T-helper 22 cell (primary cell): ENCODE measurements at regions not wholly inside any gene's neighbourhood (a gene's known extent, or its start where the extent isn't known, plus 50 kb on each side); places are given as distances from the start of the nearest gene placed in this dataset.

Experiments
- DNase-seq: peaks from one replicate; pipeline ENCODE4 v3.0.0-alpha.2; 2020; ENCODE audit warnings: low read depth

DNA sequence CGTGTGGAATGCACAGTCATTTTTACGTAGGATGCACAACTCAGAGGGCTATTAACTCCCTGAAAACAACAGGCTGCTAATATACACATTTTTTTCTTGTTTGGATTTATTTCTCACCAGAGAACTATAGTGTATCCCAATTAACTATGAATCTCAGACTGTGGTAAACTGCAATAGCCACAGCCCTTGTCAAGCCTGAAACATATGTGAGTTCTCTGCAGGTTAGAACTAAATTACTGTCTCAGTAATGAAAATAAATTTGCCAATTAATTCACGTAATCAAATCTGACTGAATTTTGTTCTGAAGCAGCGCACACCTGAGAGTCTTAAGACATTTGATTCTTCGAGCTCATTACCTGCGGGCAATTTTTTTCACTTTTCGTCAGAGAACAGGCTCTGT, 318.6 kb downstream of the PMP22 start:
- DNase-seq: no peak

DNA sequence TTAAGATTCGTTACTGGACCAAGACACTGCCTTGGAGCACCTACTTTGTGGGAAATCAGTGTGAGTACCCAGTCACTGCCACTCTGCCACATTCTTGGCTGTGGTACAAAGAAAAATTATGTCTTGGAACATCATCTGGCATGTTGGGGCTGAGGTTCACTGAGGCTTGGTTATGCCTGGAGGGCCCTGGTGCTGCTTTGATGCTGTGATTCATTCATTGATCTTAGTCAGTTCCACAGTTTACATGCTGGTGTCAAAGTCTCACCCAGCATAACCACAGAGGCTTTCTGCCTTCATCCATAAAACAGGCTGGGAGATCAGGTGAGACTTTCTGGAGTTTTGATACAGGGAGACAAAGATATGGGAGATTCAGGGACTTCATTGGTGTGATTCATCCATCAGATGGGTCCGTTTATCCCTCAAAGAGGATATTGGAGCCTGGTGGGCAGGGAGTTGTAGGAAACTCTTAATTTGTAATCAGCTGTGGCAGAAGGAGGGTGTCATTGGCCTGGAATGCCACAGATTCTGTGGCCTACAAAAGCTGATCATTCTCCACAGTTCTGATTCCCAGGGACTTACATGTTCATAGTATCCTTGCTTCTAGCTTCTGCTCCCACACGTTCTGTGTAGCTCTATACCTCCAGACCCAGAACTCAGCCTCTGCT, 322.5 kb downstream of the PMP22 start:
- DNase-seq: no peak

DNA sequence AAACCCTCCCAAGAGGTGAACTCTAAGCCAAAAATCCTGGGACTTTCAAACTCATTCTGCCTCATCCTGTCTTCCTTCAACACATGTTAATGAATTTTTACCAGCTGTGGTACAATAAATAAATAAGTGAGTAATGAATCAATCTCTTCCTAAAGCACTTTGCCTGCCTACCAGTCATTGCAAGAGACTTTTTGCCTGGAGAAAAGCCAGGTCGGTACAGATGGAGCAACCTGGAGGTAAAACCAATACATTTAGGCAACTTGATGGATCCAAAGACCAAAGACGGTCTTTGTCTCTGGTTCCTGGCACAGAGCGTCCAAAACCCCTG, 324.2 kb downstream of the PMP22 start:
- DNase-seq: no peak

DNA sequence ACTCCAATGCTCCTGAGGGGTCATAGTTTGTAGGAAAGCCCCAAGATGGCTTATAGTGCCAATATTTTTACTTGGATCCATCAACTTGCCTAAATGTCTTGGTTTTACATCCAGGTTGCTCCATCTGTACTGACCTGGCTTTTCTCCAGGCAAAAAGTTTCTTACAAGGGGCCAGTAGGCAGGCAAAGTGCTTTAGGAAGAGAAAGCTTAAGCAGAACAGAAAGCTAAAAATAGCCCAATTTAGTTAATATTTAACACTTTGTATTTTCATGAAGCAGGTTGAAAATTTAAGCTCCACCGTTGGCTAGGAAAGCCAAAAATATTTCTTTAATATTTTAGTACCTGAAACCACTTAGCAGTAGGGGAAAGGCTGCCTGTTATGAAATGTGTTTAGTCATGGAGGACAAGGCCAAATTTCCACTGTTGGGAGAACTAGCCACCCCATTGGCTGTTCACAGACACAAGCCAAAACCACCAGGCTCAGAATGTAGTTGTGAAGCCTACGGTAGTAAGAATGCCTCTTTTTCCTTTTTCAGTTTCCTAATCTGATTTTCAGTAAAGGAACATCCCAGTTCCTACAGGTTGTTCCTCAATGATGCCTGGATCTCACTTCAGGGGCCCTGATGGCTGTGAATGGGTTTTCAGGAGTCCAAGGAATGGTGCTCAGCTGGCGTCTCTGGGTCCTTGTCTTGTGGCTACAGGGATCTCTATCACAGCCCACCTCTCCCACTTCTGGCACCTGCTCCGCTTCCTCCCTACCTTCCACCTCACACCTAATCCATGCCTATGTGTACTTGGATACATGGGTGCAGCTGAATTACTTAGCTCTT, 324.8 kb downstream of the PMP22 start:
- DNase-seq: no peak

DNA sequence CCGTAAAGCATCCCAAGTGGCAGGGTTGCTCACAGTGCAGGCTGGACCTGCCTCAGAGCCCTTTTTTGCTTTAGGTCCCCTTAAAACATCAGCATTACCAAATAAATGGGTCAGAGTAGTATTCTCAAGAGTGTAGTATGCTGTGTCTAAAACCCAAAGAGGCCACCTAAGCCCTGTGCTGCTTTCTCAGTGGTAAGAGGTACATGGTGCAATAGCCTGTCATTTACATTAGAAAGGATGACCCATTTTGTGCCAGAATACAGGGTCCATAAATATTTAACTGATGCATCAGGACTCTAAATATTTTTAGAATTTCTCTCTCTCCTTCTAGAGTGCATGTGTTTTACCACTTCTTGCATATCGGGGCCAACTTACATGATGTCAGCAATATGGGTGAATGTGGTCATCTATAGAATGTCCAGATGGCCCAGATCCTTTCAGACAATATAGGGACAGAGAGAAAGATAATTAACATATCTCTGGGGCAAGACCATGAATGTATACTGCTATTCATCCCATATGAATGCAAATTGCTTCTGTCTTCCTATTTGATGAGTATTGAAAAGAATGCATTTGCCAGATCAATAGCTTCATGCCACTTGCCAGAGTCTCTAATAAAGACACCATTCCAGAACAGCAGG, 329.2 kb downstream of the PMP22 start:
- DNase-seq: no peak

DNA sequence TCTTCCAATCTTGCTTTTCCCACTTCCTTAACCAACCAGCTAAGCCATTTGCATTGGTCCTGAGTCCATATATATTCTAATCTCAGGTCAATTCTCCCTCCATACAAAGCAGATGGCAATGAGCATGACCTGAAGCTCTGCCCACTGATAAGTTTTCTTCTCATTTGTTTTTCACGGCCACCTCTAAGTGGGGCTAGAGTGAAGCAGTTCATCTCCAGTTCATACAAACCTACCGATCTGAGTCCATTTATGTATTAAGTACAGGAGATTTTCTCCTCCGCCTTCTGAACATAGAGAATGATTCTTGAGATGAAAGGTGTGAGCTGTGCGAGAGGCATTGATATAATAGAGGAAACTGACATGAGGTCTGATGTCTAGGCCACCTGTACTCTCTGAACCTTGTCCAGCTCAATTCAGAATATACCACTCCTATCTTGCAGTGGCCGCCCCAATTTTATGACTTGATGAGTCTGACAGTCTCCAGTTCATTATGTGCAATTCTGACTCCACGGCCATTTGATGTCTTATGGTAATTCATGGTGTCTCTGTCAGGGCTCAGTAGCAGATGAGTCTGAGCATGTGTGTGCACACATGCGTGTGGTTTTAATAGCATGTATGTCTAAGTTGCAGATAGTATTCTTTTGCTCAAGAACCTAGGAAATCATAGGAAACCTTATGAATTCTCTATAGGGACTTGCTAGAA, 329.8 kb downstream of the PMP22 start:
- no peak for DNase-seq

- DNase-seq: no peak
These were observed 331.4 kb downstream of the PMP22 start for GRCh38 chr17:14933676-14934075.

DNA sequence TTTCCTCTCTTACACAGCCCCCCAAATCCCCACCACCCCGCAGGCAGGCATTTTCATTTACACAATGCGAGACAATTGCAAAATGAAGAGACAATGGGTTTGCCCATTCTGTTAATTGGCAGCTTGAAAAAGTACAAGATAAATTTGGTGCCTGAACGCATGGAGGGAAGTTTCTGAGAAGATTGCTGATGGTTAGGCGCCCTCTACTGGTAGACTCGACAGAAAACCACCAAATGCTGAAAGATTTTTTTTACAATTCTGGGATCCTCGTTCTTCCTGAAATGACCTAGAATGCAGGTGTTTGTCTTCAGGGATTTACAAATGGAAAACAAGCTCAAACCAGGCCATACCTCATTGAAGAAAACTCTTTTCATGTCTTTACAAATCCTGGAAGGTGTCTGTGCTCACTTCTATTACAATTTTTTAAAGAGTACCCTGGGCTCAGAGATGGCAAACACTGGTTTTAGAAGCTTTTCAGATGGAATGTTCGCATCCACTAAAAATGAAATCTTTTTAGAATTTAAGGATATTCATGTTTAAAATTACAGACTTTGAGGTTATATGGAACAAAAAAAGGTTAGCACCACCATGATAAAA, 338.5 kb downstream of the PMP22 start:
- DNase-seq: no peak

DNA sequence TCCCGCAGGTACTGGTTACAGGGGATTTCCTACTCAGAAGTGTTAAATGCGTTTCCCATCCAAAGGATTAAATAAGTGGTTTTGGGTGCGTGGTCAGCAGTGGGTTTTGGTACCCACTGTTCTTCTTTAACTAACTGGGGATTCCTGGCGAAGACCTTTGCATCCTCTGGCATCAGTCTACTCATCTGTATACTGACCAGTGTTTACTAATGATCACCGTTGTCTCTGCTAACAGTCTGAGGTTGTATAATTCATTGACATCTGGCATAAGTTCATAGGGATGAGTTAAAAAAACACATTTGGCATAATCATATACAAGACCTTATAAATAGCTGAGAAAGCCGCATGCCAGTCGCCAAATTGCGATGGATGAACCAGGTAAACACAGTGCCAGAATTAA, 339.1 kb downstream of the PMP22 start:
- no peak for DNase-seq

- DNase-seq: no peak
These were observed 339.6 kb downstream of the PMP22 start for GRCh38 chr17:14925498-14925897.

DNA sequence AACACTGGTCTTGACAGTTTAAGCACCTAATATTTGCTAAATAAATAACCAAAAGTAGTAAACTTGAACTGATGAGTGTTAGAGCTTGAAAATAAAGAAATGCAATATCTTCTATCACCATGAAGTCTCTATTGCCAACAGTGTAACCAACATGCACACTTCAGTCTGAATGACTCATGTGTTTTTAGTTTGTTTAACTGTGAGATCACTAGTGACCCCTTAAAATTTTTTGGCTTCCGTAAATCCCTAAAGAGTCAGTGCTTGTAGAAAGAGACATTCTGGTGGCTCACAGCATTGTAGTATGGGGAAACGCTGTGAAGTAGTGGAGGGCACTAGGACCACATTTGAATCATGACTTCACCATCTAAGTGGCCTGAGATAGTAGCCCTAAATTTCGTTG, 341.1 kb downstream of the PMP22 start:
- no peak for DNase-seq

GRCh38 chr17:14922411-14922810, 342.7 kb downstream of the PMP22 start:
- no peak for DNase-seq

- no peak for DNase-seq
These were observed 343.2 kb downstream of the PMP22 start for GRCh38 chr17:14921936-14922335.

DNA sequence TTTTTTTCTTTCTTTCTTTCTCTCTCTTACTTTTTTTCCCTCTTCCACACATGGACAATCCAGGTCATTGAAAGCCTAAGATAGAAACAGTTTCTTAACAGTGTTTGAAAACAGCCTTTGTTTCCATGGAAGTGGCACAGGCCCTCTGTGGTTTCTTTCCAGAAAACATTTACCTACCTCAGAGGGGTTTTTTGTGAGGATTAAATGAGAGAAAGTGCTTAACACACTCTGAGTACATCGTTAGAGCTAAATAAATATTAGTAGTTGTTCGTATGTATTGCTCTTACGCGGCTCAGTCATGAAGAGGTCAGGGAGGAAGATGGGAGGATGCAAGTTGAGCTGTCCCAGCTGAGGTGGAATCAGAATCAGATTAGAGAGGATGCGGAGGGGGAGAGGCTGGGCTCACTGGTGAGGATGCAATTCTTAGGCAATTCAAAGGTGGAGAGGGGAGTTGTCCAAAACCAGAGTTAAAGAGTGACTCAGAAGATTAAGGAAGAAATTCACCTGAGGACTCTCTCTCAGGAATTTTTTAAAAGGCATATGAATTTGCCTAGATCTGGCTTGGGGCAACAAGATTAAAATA, 345.4 kb downstream of the PMP22 start:
- DNase-seq: no peak

GRCh38 chr17:14919094-14919493, 346.0 kb downstream of the PMP22 start:
- DNase-seq: no peak

GRCh38 chr17:14918540-14918939, 346.6 kb downstream of the PMP22 start:
- DNase-seq: no peak

DNA sequence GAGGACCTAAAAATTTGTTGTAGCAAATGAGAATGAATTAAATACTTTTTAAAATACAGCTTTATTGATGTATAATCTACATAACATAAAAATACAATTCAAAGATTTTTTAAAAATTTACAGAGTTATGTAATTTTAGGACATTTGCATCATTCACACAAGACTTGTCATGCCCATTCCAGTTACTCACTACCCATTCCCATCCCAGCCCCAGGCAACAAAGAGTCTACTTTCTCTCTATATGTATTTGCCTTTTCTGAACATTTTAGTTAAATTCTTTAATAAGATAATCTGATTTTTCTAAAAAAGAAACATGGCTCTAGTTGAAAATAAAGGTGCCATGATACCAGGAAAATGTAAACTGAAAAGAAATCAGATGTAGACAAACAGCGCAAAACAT, 354.2 kb downstream of the PMP22 start:
- DNase-seq: no peak

GRCh38 chr17:14904386-14904785, 360.7 kb downstream of the PMP22 start:
- no peak for DNase-seq

DNA sequence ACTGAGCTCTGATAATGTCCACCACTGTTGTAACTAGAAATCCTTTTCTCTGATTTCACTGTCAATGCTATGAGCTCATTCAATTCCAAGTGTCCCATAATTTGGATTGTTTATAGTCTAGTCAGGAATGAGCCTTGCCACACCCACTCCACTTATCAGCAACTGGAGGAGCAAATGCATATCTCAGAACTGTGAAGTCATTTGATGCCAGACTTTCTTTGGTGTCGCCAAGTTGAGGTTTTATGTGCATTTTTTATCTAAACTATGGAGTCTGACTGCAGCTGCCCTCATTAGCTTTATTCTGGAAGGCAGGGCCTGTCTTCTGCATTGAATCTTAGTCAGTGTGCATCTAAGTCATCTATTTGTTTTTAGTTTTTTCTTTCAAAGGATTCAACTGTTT, 361.3 kb downstream of the PMP22 start:
- DNase-seq: no peak

- no peak for DNase-seq
These were observed 362.3 kb downstream of the PMP22 start for GRCh38 chr17:14902803-14903202.

DNA sequence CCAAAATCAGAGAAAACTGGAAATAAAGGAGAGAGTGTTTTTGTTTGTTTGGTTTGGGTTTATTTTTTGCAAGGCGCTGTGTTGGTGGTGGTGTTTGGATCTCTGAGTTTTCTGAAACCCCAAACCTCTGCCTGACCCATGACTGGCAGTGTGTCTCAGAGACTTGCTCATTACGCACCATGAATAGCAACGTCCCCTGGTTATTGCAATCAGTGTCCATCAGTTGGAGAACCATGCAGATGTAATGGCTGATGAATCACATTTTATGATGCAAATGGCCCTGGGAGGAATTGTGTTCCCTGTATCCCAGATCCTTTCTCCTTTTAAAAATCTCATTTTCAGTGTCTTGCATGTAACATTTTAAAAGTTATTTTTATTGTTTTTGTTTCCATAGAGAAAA, 362.8 kb downstream of the PMP22 start:
- no peak for DNase-seq

- no peak for DNase-seq
These were observed 363.8 kb downstream of the PMP22 start for GRCh38 chr17:14901376-14901775.
